Ascending aorta (tissue), 2 donors: ENCODE measurements at regions not wholly inside any gene's neighbourhood (a gene's known extent, or its start where the extent isn't known, plus 50 kb on each side); places are given as distances from the start of the nearest gene placed in this dataset.

Experiments used
- DNase-seq, 2 donors: peaks; one replicate each; pipeline ENCODE4 v3.0.0-alpha.2; 2019; ENCODE audit warnings: low spot score in 2 of 2
- H3K27ac ChIP-seq, 2 donors: fragments of 200-600 bp; sonication (generic); one replicate each; pipeline ENCODE4 v1.5.1; 2016 to 2017; ENCODE audit warnings: mild to moderate bottlenecking in 1 of 2
- H3K27me3 ChIP-seq: fragments of 200-600 bp; sonication (generic); one replicate; pipeline ENCODE4 v1.5.1; 2017
- H3K36me3 ChIP-seq, 2 donors: fragments of 200-600 bp; sonication (generic); one replicate each; pipeline ENCODE4 v1.5.1; 2016
- H3K4me1 ChIP-seq, 2 donors: fragments of 200-600 bp; sonication (generic); one replicate each; pipeline ENCODE4 v1.5.1; 2016 to 2017; ENCODE audit warnings: mild to moderate bottlenecking in 1 of 2
- H3K4me3 ChIP-seq, 2 donors: fragments of 200-600 bp; sonication (generic); one replicate each; pipeline ENCODE4 v1.5.1; 2016 to 2017; ENCODE audit warnings: mild to moderate bottlenecking in 1 of 2
- H3K9me3 ChIP-seq, 2 donors: fragments of 200-600 bp; sonication (generic); one replicate each; pipeline ENCODE4 v1.5.1; 2016
- CTCF ChIP-seq, 3 experiments: fragments of 200-600 bp in 2 of 3; fragments of 450-650 bp in 1 of 3; sonication (generic) in 2 of 3; IDR thresholded peaks; one replicate each; pipeline ENCODE4 v1.5.1; 2016 to 2019; ENCODE audit warnings: antibody characterized with exemption in 3 of 3, mild to moderate bottlenecking in 1 of 3, moderate library complexity in 1 of 3
- intact Hi-C: fragments of 100-400 bp; cut with DNase I; formaldehyde crosslinking; loops from one replicate; pipeline ENCODE4 v1.15.1; 2023

DNA sequence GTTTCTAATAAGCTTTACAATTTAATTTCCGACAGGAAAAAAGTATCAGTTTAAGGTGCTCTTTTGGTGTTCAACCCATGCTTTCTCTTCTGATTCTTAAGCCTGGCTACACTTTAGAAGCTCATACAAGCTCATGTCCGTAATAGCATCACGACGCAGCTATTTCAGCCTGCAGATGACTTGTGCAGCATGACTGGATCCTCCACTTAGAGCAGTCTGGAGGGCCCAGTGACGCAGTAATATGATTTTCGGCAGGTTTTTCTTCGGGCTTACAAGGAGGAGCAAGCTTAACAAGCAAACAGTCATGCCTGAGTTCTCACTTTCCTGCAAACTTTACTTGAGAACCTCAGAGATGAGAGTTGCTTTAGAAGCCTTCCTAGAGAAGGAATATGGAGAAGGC lies 85.3 kb upstream of the MAML3 start:
- Histone ChIP-seq H3K4me3 (no peak overlapping the region), H3K36me3 (no peaks in the 10 kb centered on the region), H3K9me3 (no peaks in the 10 kb centered on the region), H3K27me3 (no peaks in the 10 kb centered on the region), H3K27ac (no peak overlapping the region), H3K4me1 (peaks cover 5 to 29% of the 10 kb centered on the region in 2 donors)
- DNase-seq: no peak
- no peak for TF ChIP-seq CTCF (IDR thresholded peaks at IDR 0.05)
- intact Hi-C loops: loop anchor here (5.0 kb wide), 1 partner anchor 497 kb away; no protein-coding TSS in a partner anchor

- H3K4me1 ChIP-seq: peaks cover 5 to 26% of the 10 kb centered on the region in 2 donors
These were observed 84.5 kb upstream of the MAML3 start for GRCh38 chr4:140238351-140239056.

GRCh38 chr4:140237616-140238350 lies 83.8 kb upstream of the MAML3 start:
- intact Hi-C loops: loop anchor here (5.0 kb wide), 1 partner anchor 495 kb away; no protein-coding TSS in a partner anchor
- Histone ChIP-seq H3K27ac (peak overlapping the region; percentile 62 to 75), H3K4me3 (peak overlapping the region; percentile 5 to 52), H3K4me1 (peaks cover 5 to 19% of the 10 kb centered on the region in 2 donors), H3K36me3 (no peaks in the 10 kb centered on the region), H3K27me3 (no peaks in the 10 kb centered on the region), H3K9me3 (no peaks in the 10 kb centered on the region)
- TF ChIP-seq CTCF (IDR thresholded peaks at IDR 0.05): no peak
- DNase-seq: peak; percentile 35 to 79

More at GRCh38 chr4:140238351-140239056, 84.5 kb upstream of the MAML3 start:
- Histone ChIP-seq H3K36me3 (no peaks in the 10 kb centered on the region), H3K27me3 (no peaks in the 10 kb centered on the region), H3K4me3 (peak overlapping the region; percentile 5 to 52), H3K27ac (peak overlapping the region; percentile 62 to 75), H3K9me3 (no peaks in the 10 kb centered on the region)
- TF ChIP-seq CTCF (IDR thresholded peaks at IDR 0.05): no peak
- peak; percentile 78 to 93 for DNase-seq
- intact Hi-C loops: loop anchor here (5.0 kb wide), 1 partner anchor 496 kb away; no protein-coding TSS in a partner anchor

DNA sequence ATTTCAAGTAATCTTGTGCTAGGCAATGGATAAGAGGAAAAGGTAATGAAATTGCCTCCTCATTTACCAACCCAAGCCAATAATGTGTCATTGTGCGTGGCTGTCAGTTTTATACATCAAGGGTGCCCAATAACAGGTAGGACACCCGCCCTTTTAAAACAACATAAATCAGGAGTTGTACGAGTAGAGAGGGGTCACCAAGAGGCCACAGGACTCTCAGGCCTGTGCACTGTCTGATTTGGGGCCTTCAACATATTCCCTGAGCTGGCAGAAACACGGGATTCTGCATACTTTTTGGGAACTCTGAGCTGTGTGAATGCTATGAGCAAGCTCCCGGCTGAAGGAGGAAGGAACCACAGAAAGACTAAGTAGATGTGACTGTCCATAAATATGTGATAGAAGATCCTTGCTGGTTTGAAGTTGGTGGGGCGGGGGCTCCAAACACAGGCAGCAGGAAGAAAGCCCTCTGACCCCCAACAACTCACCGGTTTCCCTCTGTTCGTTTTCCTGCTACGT lies 82.7 kb upstream of the MAML3 start:
- H3K36me3 ChIP-seq: no peaks in the 10 kb centered on the region
- peaks cover 5 to 18% of the 10 kb centered on the region in 2 donors for H3K4me1 ChIP-seq
- H3K27me3 ChIP-seq: no peaks in the 10 kb centered on the region
- H3K27ac ChIP-seq: no peak overlapping the region
- DNase-seq: no peak
- H3K9me3 ChIP-seq: no peaks in the 10 kb centered on the region
- intact Hi-C loops: loop anchor here (5.0 kb wide), 1 partner anchor 494 kb away; no protein-coding TSS in a partner anchor
- no peak for TF ChIP-seq CTCF (IDR thresholded peaks at IDR 0.05)
- H3K4me3 ChIP-seq: no peak overlapping the region

- intact Hi-C loops: loop anchor here (5.0 kb wide), 1 partner anchor 492 kb away; no protein-coding TSS in a partner anchor
- no peak overlapping the region for H3K27ac ChIP-seq
- DNase-seq: no peak
- no peaks in the 10 kb centered on the region for H3K36me3 ChIP-seq
- no peaks in the 10 kb centered on the region for H3K27me3 ChIP-seq
- no peak for TF ChIP-seq CTCF (IDR thresholded peaks at IDR 0.05)
- peaks cover 5 to 18% of the 10 kb centered on the region in 2 donors for H3K4me1 ChIP-seq
- H3K9me3 ChIP-seq: no peaks in the 10 kb centered on the region
- no peak overlapping the region for H3K4me3 ChIP-seq
These were observed 80.7 kb upstream of the MAML3 start for GRCh38 chr4:140234697-140235060.
